AG04449 (cell line): ENCODE measurements at regions not wholly inside any gene's neighbourhood (a gene's known extent, or its start where the extent isn't known, plus 50 kb on each side); places are given as distances from the start of the nearest gene placed in this dataset.

Source experiments
- CTCF ChIA-PET: fragments of 350-600 bp; formaldehyde crosslinking; extraction: SDS; loops from one replicate; lab custom pipeline; 2021; ENCODE audit warnings: antibody characterized with exemption; lab: Yijun Ruan, JAX
- POLR2A ChIA-PET: fragments of 400-600, 350-600 bp; formaldehyde crosslinking; extraction: SDS; loops from one replicate; lab custom pipeline; 2020; ENCODE audit warnings: antibody characterized with exemption, inconsistent platforms; lab: Yijun Ruan, JAX
- DNase-seq: peaks from one replicate; pipeline ENCODE4 v3.0.0-alpha.2; 2010; ENCODE audit warnings: low read depth, low spot score
- H3K4me3 ChIP-seq: 2 replicates; pipeline ENCODE4 v1.5.1; 2011; ENCODE audit warnings: low read depth, mild to moderate bottlenecking, control low read depth, low read length
- TF ChIP-seq, protein P1 (sequence below): IDR thresholded peaks from one replicate; pipeline ENCODE4 v1.5.1; 2011; ENCODE audit warnings: mild to moderate bottlenecking, moderate library complexity, low read length, control low read depth, inconsistent platforms; ENCODE audit not compliant: insufficient read depth; ENCODE audit errors: missing control alignments

GRCh38 chr6:1016329-1017302 lies 295.3 kb upstream of the FOXQ1 start:
- no peak overlapping the region for H3K4me3 ChIP-seq
- DNase-seq, result no peak
- TF ChIP-seq, protein P1, sequence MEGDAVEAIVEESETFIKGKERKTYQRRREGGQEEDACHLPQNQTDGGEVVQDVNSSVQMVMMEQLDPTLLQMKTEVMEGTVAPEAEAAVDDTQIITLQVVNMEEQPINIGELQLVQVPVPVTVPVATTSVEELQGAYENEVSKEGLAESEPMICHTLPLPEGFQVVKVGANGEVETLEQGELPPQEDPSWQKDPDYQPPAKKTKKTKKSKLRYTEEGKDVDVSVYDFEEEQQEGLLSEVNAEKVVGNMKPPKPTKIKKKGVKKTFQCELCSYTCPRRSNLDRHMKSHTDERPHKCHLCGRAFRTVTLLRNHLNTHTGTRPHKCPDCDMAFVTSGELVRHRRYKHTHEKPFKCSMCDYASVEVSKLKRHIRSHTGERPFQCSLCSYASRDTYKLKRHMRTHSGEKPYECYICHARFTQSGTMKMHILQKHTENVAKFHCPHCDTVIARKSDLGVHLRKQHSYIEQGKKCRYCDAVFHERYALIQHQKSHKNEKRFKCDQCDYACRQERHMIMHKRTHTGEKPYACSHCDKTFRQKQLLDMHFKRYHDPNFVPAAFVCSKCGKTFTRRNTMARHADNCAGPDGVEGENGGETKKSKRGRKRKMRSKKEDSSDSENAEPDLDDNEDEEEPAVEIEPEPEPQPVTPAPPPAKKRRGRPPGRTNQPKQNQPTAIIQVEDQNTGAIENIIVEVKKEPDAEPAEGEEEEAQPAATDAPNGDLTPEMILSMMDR, result no peak
- ChIA-PET POLR2A (no interaction called here), CTCF (no interaction called here)

DNA sequence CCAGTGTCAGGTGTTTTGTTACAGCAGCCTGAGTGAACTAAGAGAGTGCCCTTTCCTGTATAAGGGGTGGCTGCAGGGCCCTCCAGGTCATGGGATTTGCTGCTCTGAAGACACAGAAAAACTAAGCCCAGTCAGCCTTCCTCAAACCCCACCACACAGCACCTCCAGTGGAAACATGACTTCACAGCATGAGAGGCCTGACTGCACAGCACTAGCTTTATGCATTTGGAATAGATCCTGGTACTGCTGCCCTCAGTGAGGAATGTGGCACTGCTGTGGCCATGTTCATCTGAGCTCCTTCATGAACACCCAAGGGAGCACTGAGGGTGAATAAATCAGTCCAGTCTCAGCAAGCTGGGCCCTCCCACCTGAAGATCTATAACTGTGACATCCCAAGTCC lies 296.1 kb upstream of the FOXQ1 start:
- TF ChIP-seq, protein P1, result no peak
- DNase-seq, result no peak
- no peak overlapping the region for H3K4me3 ChIP-seq
- ChIA-PET CTCF (no interaction called here), POLR2A (no interaction called here)

GRCh38 chr6:1014431-1014807 lies 297.5 kb upstream of the FOXQ1 start:
- TF ChIP-seq, protein P1, result no peak
- H3K4me3 ChIP-seq, result no peak overlapping the region
- DNase-seq, result no peak
- POLR2A ChIA-PET, result no interaction called here
- CTCF ChIA-PET, result no interaction called here

DNA sequence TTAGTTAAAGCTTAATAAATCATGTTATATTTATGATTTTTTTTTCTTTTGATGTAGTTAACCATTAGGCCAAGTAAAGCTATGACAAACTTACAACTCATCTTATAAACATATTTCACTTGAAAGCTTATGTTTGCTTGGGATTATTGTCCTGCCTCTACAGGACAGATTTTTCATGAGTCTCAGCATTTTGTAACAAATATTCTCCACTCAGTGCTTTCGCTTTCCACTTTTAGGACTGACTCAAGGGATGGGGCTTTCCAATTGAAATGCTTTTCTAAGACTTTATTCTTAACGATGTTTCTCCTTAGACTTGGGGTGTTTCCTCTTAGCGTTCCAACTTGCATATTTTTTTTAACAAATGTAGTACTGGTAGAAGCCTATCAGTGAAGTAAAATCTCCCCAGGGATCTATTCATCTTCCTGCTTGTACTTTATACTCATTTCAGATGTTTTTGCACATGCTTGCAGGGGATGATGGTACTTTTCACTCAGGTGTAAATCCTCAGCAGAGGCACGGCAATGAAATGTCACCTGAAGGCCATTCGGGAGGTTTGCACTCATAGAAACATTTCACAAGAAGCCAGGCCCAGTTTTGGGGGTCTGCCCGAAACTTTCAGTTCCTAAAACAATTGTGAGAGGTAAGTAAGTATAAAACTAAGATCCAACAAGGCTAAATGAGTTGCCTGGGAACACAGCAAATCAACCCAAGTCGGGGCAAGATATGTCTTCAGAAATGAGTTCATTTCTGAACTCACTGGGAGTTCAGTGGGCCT lies 298.1 kb upstream of the FOXQ1 start:
- no peak for DNase-seq
- ChIA-PET POLR2A (no interaction called here), CTCF (interaction anchor here (0.8 kb wide), 2 partner anchors 12 to 292 kb away, joined by 3 read pairs; no protein-coding TSS in a partner anchor)
- TF ChIP-seq, protein P1, result no peak
- H3K4me3 ChIP-seq, result no peak overlapping the region

DNA sequence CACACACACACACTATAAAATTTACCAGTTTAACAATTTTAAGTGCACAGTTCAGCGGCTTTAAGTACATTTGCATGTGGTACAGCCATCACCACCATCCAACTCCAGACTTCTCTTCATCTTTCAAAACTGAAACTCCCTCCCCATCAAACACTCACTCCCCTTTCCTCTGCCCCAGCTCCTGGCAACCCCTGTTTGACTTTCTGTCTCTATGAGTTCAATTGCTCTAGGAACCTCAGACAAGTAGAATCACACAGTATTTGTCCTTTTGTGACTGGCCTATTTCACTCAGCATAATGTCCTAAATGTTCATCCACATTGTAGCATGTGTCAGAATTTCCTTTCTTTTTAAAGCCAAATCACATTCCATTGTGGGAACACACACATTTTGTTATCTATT lies 302.8 kb upstream of the FOXQ1 start:
- CTCF ChIA-PET, result no interaction called here
- no peak for DNase-seq
- TF ChIP-seq, protein P1, result no peak
- POLR2A ChIA-PET, result no interaction called here
- no peak overlapping the region for H3K4me3 ChIP-seq

- no peak overlapping the region for H3K4me3 ChIP-seq
- TF ChIP-seq, protein P1, result no peak
- POLR2A ChIA-PET, result no interaction called here
- CTCF ChIA-PET, result no interaction called here
- DNase-seq, result no peak
These were observed 304.7 kb upstream of the FOXQ1 start for GRCh38 chr6:1007159-1007558.
